ENCODE measurements at regions not wholly inside any gene's neighbourhood (a gene's known extent, or its start where the extent isn't known, plus 50 kb on each side); places are given as distances from the start of the nearest gene placed in this dataset.

- TF ChIP-seq MAX (IDR thresholded peaks at IDR 0.05) (no peak), PCBP1 (IDR thresholded peaks at IDR 0.05; ENCODE audit: borderline replicate concordance, low read depth, low read length) (no peak), ZNF75D (CRISPR knock-in tag; IDR thresholded peaks at IDR 0.05; ENCODE audit: borderline replicate concordance) (no peak), KDM5A (IDR thresholded peaks at IDR 0.05; ENCODE audit: borderline replicate concordance, low read length) (no peak), ATF7 (IDR thresholded peaks at IDR 0.05) (no peak), ATF7 (CRISPR knock-in tag; IDR thresholded peaks at IDR 0.05) (no peak), ERF (CRISPR knock-in tag; IDR thresholded peaks at IDR 0.05) (no peak), EZH2 (conservative IDR thresholded peaks at IDR 0.05; ENCODE audit: low read depth, low read length) (no peak), ZNF33B (CRISPR knock-in tag; IDR thresholded peaks at IDR 0.05) (no peak), POLR2AphosphoS2 (IDR thresholded peaks at IDR 0.05; ENCODE audit: low read depth, low read length) (no peak), PAX8 (CRISPR knock-in tag; IDR thresholded peaks at IDR 0.05; ENCODE audit: borderline replicate concordance) (no peak), ZBTB33 (CRISPR knock-in tag; IDR thresholded peaks at IDR 0.05) (no peak)
These were observed 113.0 kb upstream of the DMRT1 start for GRCh38 chr9:728535-728934.

Measured in HepG2 (cell line).